Left lung (tissue), 4 donors: ENCODE measurements at regions not wholly inside any gene's neighbourhood (a gene's known extent, or its start where the extent isn't known, plus 50 kb on each side); places are given as distances from the start of the nearest gene placed in this dataset.
"Not testable (repeated sequence)": the region's sequence is repeated elsewhere in the genome, so short reads cannot be mapped to it uniquely, and the experiment has no call there.

Experiments
- ATAC-seq: fragments of 200-7000 bp; cut with Tn5 transposase; one replicate; pipeline ENCODE4 v1.9.1; 2020; ENCODE audit warnings: moderate library complexity
- DNase-seq, 4 donors: peaks; one replicate each; pipeline ENCODE4 v3.0.0-alpha.2; 2013 to 2020
- H3K27ac ChIP-seq, 2 donors: fragments of 200-600 bp; sonication (generic) in 1 of 2; one replicate each; pipeline versions ENCODE4 v1.5.0 to v1.8.0; 2020 to 2021
- H3K27me3 ChIP-seq, 2 donors: fragments of 200-600 bp; sonication (generic) in 1 of 2; one replicate each; pipeline versions ENCODE4 v1.5.0 to v1.8.0; 2020 to 2021
- H3K36me3 ChIP-seq, 2 donors: fragments of 200-600 bp; sonication (generic) in 1 of 2; one replicate each; pipeline versions ENCODE4 v1.5.0 to v1.8.0; 2020 to 2021
- H3K4me1 ChIP-seq, 2 donors: fragments of 200-600 bp; one replicate each; pipeline ENCODE4 v1.8.0; 2021
- H3K4me3 ChIP-seq, 2 donors: fragments of 200-600 bp; sonication (generic) in 1 of 2; one replicate each; pipeline versions ENCODE4 v1.5.0 to v1.8.0; 2020 to 2021; ENCODE audit warnings: mild to moderate bottlenecking in 1 of 2
- H3K9me3 ChIP-seq, 2 donors: fragments of 200-600 bp; sonication (generic) in 1 of 2; one replicate each; pipeline versions ENCODE4 v1.5.0 to v1.8.0; 2020 to 2021
- intact Hi-C, 2 donors: fragments of 100-400 bp; cut with DNase I; formaldehyde crosslinking; loops; one replicate each; pipeline versions ENCODE4 v1.11.2 to v1.14.2; 2022
- TF ChIP-seq, protein P1 (sequence below), 2 donors: fragments of 200-600 bp; sonication (generic) in 1 of 2; IDR thresholded peaks; one replicate each; pipeline versions ENCODE4 v1.5.0 to v1.8.0; 2021; ENCODE audit warnings: antibody characterized with exemption in 2 of 2
- donor health status: DM: no; HTN: yes; CAD: no.
- donor health status: DM: no; HTN: no; CAD: no.

DNA sequence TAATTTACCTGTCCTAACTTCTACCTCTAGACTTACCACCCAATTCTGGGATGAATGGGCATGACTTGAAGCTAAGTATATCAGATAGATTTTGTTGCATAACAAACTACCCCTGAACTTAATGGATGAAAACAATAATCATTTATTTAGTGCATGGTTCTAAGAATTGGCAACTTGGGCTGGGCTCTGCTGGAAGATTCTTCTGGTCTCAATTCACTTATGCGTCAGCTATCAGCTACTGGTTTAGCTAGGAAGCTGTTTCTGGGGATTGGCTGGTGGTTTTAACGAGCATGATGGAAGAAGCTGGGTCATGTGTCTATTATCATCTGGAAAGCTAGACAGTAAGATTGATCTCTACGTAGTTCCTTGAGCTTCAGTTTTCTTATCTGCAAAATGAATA is 77.3 kb upstream of the LMCD1 start:
- Histone ChIP-seq H3K36me3 (no peaks in the 10 kb centered on the region), H3K4me3 (no peak overlapping the region), H3K27ac (no peak overlapping the region), H3K27me3 (no peaks in the 10 kb centered on the region), H3K9me3 (peaks cover 0 to 14% of the 10 kb centered on the region in 2 donors), H3K4me1 (no peaks in the 10 kb centered on the region)
- intact Hi-C loops = no loop called here
- TF ChIP-seq, protein P1, sequence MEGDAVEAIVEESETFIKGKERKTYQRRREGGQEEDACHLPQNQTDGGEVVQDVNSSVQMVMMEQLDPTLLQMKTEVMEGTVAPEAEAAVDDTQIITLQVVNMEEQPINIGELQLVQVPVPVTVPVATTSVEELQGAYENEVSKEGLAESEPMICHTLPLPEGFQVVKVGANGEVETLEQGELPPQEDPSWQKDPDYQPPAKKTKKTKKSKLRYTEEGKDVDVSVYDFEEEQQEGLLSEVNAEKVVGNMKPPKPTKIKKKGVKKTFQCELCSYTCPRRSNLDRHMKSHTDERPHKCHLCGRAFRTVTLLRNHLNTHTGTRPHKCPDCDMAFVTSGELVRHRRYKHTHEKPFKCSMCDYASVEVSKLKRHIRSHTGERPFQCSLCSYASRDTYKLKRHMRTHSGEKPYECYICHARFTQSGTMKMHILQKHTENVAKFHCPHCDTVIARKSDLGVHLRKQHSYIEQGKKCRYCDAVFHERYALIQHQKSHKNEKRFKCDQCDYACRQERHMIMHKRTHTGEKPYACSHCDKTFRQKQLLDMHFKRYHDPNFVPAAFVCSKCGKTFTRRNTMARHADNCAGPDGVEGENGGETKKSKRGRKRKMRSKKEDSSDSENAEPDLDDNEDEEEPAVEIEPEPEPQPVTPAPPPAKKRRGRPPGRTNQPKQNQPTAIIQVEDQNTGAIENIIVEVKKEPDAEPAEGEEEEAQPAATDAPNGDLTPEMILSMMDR (IDR thresholded peaks at IDR 0.05) = no peak
- ATAC-seq (no peak), DNase-seq (no peak)

DNA sequence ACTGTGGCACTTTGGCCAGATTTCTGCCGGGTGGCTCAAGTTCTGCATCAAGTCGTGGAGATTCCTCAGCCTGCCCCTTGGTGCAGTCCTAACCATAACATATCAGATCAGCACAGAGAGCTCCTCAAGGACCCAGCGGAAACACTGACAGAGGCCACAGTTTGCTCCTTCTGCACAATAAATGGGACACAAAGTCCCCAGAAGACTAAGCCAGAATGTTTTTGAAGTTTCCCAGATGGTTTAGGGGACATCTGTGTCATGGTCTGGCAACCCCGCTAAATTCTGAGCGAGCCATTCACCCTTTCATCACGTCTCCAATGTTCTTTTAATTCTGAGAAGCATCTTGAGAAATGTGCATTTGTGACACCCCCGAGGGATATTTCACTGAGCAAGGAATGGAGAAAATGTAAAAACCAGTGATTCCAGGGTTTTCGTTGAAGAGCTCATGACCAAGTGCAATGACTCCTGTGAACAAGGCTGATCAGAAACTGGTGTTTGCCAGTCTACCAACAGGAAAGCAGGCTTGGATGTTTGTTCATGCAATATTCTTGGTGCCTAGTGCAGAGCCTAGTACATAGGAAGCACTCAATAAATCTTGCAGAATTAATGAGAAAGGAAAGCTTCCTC is 64.8 kb upstream of the LMCD1 start:
- H3K36me3 ChIP-seq = no peaks in the 10 kb centered on the region
- H3K27ac ChIP-seq = no peak overlapping the region
- DNase-seq (no peak), ATAC-seq (no peak)
- H3K9me3 ChIP-seq = no peaks in the 10 kb centered on the region
- H3K4me1 ChIP-seq = no peaks in the 10 kb centered on the region
- intact Hi-C loops = no loop called here
- H3K27me3 ChIP-seq = no peaks in the 10 kb centered on the region
- TF ChIP-seq, protein P1 (IDR thresholded peaks at IDR 0.05) = no peak
- H3K4me3 ChIP-seq = no peak overlapping the region

- no peaks in the 10 kb centered on the region for H3K9me3 ChIP-seq
- H3K4me1 ChIP-seq = peaks cover 9 to 16% of the 10 kb centered on the region in 2 donors
- no peak overlapping the region for H3K27ac ChIP-seq
- ATAC-seq (no peak), DNase-seq (no peak)
- TF ChIP-seq, protein P1 (IDR thresholded peaks at IDR 0.05) = no peak
- H3K36me3 ChIP-seq = no peaks in the 10 kb centered on the region
- intact Hi-C loops = no loop called here
- no peak overlapping the region for H3K4me3 ChIP-seq
- no peaks in the 10 kb centered on the region for H3K27me3 ChIP-seq
Observed at GRCh38 chr3:8438507-8439079, 63.0 kb upstream of the LMCD1 start.

DNA sequence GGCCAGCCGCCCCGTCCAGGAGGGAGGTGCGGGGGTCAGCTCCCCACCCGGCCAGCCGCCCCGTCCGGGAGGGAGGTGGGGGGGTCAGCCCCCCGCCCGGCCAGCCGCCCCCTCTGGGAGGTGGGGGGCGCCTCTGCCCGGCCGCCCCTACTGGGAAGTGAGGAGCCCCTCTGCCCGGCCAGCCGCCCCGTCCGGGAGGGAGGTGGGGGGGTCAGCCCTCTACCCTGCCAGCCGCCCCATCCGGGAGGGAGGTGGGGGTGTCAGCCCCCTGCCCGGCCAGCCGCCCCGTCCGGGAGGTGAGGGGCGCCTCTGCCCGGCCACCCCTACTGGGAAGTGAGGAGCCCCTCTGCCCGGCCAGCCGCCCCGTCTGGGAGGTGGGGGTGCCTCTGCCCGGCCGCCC is 61.5 kb upstream of the LMCD1 start:
- ATAC-seq, H3K4me3 ChIP-seq: not testable (repeated sequence)

DNA sequence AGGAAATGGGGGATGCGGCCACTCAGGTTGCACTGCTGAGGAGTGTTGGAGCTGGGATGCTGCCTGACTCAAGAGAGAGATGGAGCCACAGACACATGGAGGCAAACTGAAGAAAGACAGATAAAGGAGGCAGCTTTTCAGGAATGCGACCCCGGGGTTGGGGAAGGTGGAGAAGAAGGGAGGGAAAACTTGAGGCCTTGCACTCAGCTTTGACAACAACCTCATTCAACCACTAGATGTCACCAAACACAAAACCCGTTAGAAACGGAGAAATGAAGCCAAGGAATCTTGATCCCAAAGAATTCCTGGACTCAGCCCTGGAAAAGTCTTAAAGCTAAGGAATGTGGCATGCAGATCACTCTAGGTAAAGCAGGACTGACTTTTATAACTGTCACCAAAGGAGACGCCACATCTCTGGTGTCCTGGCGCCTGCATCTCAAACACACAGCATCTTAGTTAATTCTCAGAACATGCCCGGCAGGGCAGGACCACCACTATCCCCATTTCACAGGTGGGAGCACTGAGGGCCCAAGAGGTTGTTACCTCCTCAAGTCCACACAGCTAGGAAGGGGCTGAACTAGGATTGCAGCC is 59.6 kb upstream of the LMCD1 start:
- Histone ChIP-seq H3K27me3 (no peaks in the 10 kb centered on the region), H3K4me1 (peaks cover 26 to 27% of the 10 kb centered on the region in 2 donors), H3K9me3 (no peaks in the 10 kb centered on the region), H3K27ac (no peak overlapping the region), H3K4me3 (no peak overlapping the region), H3K36me3 (no peaks in the 10 kb centered on the region)
- TF ChIP-seq, protein P1 (IDR thresholded peaks at IDR 0.05) = peak; percentile 50 to 70
- peak in 2 of 4 donors; percentile 68 to 79 for DNase-seq
- intact Hi-C loops = loop anchor here (5.0 kb wide), 1 partner anchor 180 kb away; no protein-coding TSS in a partner anchor
- ATAC-seq = peak; percentile 61

More for the DNA sequence above, 61.5 kb upstream of the LMCD1 start:
- peak in 1 of 4 donors; percentile 80 for DNase-seq
- H3K36me3 ChIP-seq, H3K27me3 ChIP-seq, H3K9me3 ChIP-seq, H3K27ac ChIP-seq: not testable (repeated sequence)
- intact Hi-C loops = loop anchor here (5.0 kb wide), 1 partner anchor 182 kb away; no protein-coding TSS in a partner anchor
- H3K4me1 ChIP-seq = peaks cover 21 to 27% of the 10 kb centered on the region in 2 donors
